PC-9 (cell line): ENCODE measurements at regions not wholly inside any gene's neighbourhood (a gene's known extent, or its start where the extent isn't known, plus 50 kb on each side); places are given as distances from the start of the nearest gene placed in this dataset.

Experiments used
- CTCF ChIP-seq: fragments of 200-600 bp; sonication (generic); conservative IDR thresholded peaks from 2 replicates; pipeline ENCODE4 v1.6.1; 2017; ENCODE audit warnings: mixed run types, antibody characterized with exemption, mild to moderate bottlenecking, moderate library complexity
- EZH2 ChIP-seq: fragments of 200-600 bp; sonication (generic); IDR thresholded peaks from 2 replicates; pipeline ENCODE4 v1.8.0; 2017; ENCODE audit warnings: antibody characterized with exemption, low read depth

GRCh38 chr22:20647586-20648305 is 126.2 kb upstream of the SERPIND1 start:
- TF ChIP-seq CTCF (no peak), EZH2 (no peak)
